GM18858 (cell line): ENCODE measurements at regions not wholly inside any gene's neighbourhood (a gene's known extent, or its start where the extent isn't known, plus 50 kb on each side); places are given as distances from the start of the nearest gene placed in this dataset.
"Not testable (repeated sequence)": the region's sequence is repeated elsewhere in the genome, so short reads cannot be mapped to it uniquely, and the experiment has no call there.

Source experiments
- ATAC-seq: cut with Tn5 transposase; IDR thresholded peaks from one replicate; pipeline ENCODE4 v1.9.1; 2021; ENCODE audit not compliant: unreplicated experiment

- no peak for ATAC-seq
Observed at GRCh38 chr6:48630511-48630910, 519.5 kb upstream of the PTCHD4 start.

- ATAC-seq = no peak
Observed at GRCh38 chr6:48628316-48628715, 517.3 kb upstream of the PTCHD4 start.

- no peak for ATAC-seq
Observed at GRCh38 chr6:48626421-48626820, 515.4 kb upstream of the PTCHD4 start.

GRCh38 chr6:48624631-48625030, 513.6 kb upstream of the PTCHD4 start:
- no peak for ATAC-seq

GRCh38 chr6:48619771-48620170, 508.8 kb upstream of the PTCHD4 start:
- ATAC-seq = no peak

GRCh38 chr6:48615041-48615440, 504.0 kb upstream of the PTCHD4 start:
- no peak for ATAC-seq

- no peak for ATAC-seq
Observed at GRCh38 chr6:48614326-48614725, 503.3 kb upstream of the PTCHD4 start.

- no peak for ATAC-seq
Observed at GRCh38 chr6:48613231-48613949, 502.4 kb upstream of the PTCHD4 start.

- ATAC-seq = no peak
Observed at GRCh38 chr6:48611332-48611731, 500.3 kb upstream of the PTCHD4 start.

GRCh38 chr6:48610846-48611245, 499.8 kb upstream of the PTCHD4 start:
- ATAC-seq = no peak

- ATAC-seq = no peak
Observed at GRCh38 chr6:48606618-48607017, 495.6 kb upstream of the PTCHD4 start.

GRCh38 chr6:48597951-48598350, 487.0 kb upstream of the PTCHD4 start:
- no peak for ATAC-seq

GRCh38 chr6:48596830-48597229, 485.8 kb upstream of the PTCHD4 start:
- ATAC-seq = no peak

- not testable (repeated sequence) for ATAC-seq
Observed at GRCh38 chr6:48591158-48591557, 480.2 kb upstream of the PTCHD4 start.

- ATAC-seq = no peak
Observed at GRCh38 chr6:48584846-48585245, 473.8 kb upstream of the PTCHD4 start.

- no peak for ATAC-seq
Observed at GRCh38 chr6:48570656-48571055, 459.7 kb upstream of the PTCHD4 start.

GRCh38 chr6:48568856-48569255, 457.9 kb upstream of the PTCHD4 start:
- ATAC-seq = no peak

GRCh38 chr6:48567016-48567415, 456.0 kb upstream of the PTCHD4 start:
- no peak for ATAC-seq

- no peak for ATAC-seq
Observed at GRCh38 chr6:48564036-48564820, 453.2 kb upstream of the PTCHD4 start.

GRCh38 chr6:48563433-48563832, 452.4 kb upstream of the PTCHD4 start:
- no peak for ATAC-seq

- ATAC-seq = no peak
Observed at GRCh38 chr6:48560408-48560807, 449.4 kb upstream of the PTCHD4 start.

- ATAC-seq = no peak
Observed at GRCh38 chr6:48553467-48554189, 442.6 kb upstream of the PTCHD4 start.
